WTC11 (cell line): ENCODE measurements at regions not wholly inside any gene's neighbourhood (a gene's known extent, or its start where the extent isn't known, plus 50 kb on each side); places are given as distances from the start of the nearest gene placed in this dataset.

Experiments
- CTCF ChIP-seq: fragments of 200-600 bp; IDR thresholded peaks from 2 replicates; pipeline ENCODE4 v1.8.0; 2022; ENCODE audit warnings: antibody characterized with exemption
- MAX ChIP-seq: sonication (generic); formaldehyde crosslinking; IDR thresholded peaks from 2 replicates; pipeline ENCODE4 v1.8.0; 2022; ENCODE audit warnings: mild to moderate bottlenecking, missing genetic modification reagents
- RELA ChIP-seq: sonication (generic); formaldehyde crosslinking; IDR thresholded peaks from 2 replicates; pipeline ENCODE4 v1.8.1; 2022; ENCODE audit warnings: missing genetic modification reagents, mild to moderate bottlenecking, borderline replicate concordance

GRCh38 chr1:4010284-4010683 lies 110.2 kb upstream of the C1orf174 start:
- TF ChIP-seq MAX (no peak), RELA (CRISPR knock-in tag) (no peak), CTCF (no peak)
